Lower lobe of right lung (tissue), 2 donors: ENCODE measurements at regions not wholly inside any gene's neighbourhood (a gene's known extent, or its start where the extent isn't known, plus 50 kb on each side); places are given as distances from the start of the nearest gene placed in this dataset.

ENCODE experiments used
- ATAC-seq, 2 donors: fragments of 200-7000 bp; cut with Tn5 transposase; one replicate each; pipeline ENCODE4 v1.9.1; 2020 to 2022; ENCODE audit warnings: mild to moderate bottlenecking in 2 of 2, moderate library complexity in 2 of 2
- DNase-seq: peaks from one replicate; pipeline ENCODE4 v3.0.0-alpha.2; 2020
- H3K27ac ChIP-seq: fragments of 200-600 bp; one replicate; pipeline ENCODE4 v1.8.0; 2022
- H3K27me3 ChIP-seq: fragments of 200-600 bp; one replicate; pipeline ENCODE4 v1.8.0; 2022; ENCODE audit warnings: low read depth
- H3K36me3 ChIP-seq: fragments of 200-600 bp; one replicate; pipeline ENCODE4 v1.8.0; 2022; ENCODE audit warnings: mild to moderate bottlenecking
- H3K4me1 ChIP-seq: fragments of 200-600 bp; one replicate; pipeline ENCODE4 v1.8.0; 2022
- H3K4me3 ChIP-seq: fragments of 200-600 bp; one replicate; pipeline ENCODE4 v1.8.0; 2022; ENCODE audit warnings: mild to moderate bottlenecking
- H3K9me3 ChIP-seq: fragments of 200-600 bp; one replicate; pipeline ENCODE4 v1.8.0; 2022
- intact Hi-C: fragments of 100-400 bp; cut with DNase I; formaldehyde crosslinking; loops from one replicate; pipeline ENCODE4 v1.11.0; 2022
- TF ChIP-seq, protein P1 (sequence below): fragments of 200-600 bp; IDR thresholded peaks from one replicate; pipeline ENCODE4 v1.8.0; 2022; ENCODE audit warnings: antibody characterized with exemption, mild to moderate bottlenecking
- donor health status: DM: no; HTN: yes; CAD: no; lungs with severe emphysema.

DNA sequence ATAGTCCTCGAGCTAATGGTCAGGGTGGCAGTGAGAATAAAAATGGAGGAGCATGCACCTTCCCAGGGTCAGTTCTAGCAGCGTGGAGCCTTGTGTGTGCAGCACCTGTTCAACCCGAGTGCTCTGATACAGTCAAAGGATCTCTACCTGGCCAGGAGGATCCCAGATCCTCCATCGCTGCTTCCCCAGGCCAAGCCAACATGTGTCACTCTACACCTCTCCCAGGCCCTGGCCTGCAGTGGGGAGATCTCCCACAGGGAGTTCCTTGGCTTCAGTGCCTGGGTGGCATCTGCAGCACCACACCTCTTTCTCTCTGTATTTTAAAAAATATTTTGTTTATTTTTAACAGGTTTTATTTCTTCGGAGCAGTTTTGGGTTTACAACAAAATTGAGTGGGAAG lies 414.8 kb upstream of the C2CD4B start:
- Histone ChIP-seq H3K27me3 (no peaks in the 10 kb centered on the region), H3K36me3 (no peaks in the 10 kb centered on the region), H3K4me3 (no peak overlapping the region), H3K9me3 (no peaks in the 10 kb centered on the region), H3K4me1 (no peaks in the 10 kb centered on the region), H3K27ac (no peak overlapping the region)
- TF ChIP-seq, protein P1, sequence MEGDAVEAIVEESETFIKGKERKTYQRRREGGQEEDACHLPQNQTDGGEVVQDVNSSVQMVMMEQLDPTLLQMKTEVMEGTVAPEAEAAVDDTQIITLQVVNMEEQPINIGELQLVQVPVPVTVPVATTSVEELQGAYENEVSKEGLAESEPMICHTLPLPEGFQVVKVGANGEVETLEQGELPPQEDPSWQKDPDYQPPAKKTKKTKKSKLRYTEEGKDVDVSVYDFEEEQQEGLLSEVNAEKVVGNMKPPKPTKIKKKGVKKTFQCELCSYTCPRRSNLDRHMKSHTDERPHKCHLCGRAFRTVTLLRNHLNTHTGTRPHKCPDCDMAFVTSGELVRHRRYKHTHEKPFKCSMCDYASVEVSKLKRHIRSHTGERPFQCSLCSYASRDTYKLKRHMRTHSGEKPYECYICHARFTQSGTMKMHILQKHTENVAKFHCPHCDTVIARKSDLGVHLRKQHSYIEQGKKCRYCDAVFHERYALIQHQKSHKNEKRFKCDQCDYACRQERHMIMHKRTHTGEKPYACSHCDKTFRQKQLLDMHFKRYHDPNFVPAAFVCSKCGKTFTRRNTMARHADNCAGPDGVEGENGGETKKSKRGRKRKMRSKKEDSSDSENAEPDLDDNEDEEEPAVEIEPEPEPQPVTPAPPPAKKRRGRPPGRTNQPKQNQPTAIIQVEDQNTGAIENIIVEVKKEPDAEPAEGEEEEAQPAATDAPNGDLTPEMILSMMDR: no peak
- ATAC-seq (no peak), DNase-seq (no peak)
- intact Hi-C loops: no loop called here

DNA sequence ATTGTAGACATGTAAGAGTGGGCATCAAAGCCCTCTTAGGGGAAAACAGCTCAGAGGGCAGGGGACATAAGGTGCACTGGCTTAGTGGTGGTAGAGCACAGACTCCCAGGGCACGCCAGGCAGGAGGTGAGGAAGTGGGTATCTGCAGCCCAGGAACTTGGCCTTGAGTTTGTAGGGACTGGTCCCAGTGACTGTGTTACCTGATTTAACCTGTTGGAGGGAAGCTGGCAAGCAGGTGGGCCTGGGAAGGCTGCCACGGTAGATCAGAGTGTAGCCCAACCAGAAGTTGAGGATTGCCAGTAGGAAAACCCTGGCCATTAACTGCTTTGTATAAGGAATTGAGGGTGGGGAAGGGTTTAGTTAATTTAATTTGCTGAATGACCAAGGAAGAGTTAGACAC lies 417.5 kb upstream of the C2CD4B start:
- Histone ChIP-seq H3K27ac (no peak overlapping the region), H3K36me3 (no peaks in the 10 kb centered on the region), H3K4me1 (no peaks in the 10 kb centered on the region), H3K27me3 (no peaks in the 10 kb centered on the region), H3K9me3 (no peaks in the 10 kb centered on the region), H3K4me3 (no peak overlapping the region)
- DNase-seq (no peak), ATAC-seq (no peak)
- TF ChIP-seq, protein P1: no peak
- intact Hi-C loops: no loop called here

DNA sequence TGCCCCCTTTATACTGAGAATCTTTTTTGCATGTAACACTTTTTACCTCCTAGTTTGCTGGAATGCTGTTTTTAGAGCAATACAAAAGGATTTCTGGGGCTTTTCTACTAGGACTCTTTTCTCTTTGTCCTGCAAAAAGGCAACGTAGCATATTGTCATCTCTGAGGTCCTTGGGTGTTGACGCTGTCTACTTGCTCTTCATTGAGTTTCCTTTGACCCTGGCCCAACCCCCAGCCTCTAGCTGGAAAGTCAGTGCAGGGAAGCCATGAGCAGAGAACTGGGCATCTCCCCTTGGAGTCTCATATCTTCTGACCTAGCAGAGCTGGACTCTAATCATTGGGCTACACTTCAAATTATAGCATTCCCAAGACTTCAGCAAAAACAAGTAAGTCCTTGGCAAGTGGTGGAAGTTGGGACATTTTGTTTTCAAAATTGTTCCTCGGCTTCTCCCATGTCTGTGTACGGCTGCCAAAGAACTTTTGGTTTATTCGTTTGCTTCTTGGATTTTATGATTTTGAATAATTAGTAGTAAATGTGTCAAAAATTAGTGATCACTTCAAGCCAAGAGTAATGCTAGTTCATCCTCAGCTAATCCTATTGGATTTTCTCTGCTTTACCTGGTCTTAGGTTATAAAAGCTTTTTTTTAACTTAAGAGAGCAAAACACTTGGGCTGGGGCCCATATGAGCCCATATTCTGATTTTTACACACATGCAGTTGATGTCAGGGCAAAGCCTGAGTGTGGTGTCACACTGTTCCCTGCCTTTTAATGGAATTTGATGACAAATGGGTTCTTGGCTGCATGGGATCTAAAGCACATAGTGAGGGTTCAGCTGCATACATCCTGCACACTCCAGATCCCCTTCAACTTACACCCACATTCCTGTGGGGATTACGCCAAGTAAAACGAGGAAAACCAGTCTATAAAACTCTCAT lies 419.5 kb upstream of the C2CD4B start:
- TF ChIP-seq, protein P1: no peak
- DNase-seq (no peak), ATAC-seq (no peak)
- intact Hi-C loops: no loop called here
- no peaks in the 10 kb centered on the region for H3K27me3 ChIP-seq
- H3K4me1 ChIP-seq: no peaks in the 10 kb centered on the region
- H3K36me3 ChIP-seq: no peaks in the 10 kb centered on the region
- no peaks in the 10 kb centered on the region for H3K9me3 ChIP-seq
- no peak overlapping the region for H3K27ac ChIP-seq
- no peak overlapping the region for H3K4me3 ChIP-seq

DNA sequence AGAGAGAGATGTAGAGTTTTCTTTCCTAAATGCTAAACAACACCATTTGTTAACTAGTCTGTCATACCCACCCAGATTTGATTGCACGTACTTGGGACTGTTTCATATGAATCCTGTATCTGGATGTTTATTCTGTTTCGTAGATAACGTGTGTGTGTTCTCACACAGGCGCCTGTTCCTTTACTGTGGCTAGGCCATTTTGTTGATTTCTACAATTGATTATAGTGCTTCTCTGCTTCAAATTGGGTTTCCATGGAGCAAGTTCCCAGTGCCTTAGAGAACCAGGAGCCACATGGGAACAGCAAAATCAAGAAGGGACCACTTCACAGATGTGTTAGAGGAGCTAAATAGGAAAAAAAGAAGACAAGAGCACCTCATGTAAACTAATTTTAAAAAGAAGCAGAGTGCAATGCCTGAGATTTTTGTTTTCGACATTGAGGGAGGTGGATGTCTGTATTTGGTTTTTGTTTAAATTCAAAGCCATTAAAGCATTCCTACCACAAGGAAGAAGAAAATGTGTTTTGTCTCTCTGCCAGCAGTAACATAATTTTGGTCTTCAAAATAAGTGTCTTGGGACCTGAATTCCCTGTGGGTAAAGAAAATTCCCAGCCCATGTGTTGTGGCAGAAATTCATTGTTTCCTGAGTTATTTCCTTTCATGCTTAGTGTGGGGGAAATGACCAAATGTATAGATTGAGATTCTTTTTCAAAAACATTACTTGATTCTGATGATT lies 424.0 kb upstream of the C2CD4B start:
- Histone ChIP-seq H3K4me3 (no peak overlapping the region), H3K27ac (no peak overlapping the region), H3K36me3 (no peaks in the 10 kb centered on the region), H3K4me1 (no peaks in the 10 kb centered on the region), H3K27me3 (no peaks in the 10 kb centered on the region), H3K9me3 (no peaks in the 10 kb centered on the region)
- DNase-seq (no peak), ATAC-seq (no peak)
- TF ChIP-seq, protein P1: no peak
- intact Hi-C loops: no loop called here

DNA sequence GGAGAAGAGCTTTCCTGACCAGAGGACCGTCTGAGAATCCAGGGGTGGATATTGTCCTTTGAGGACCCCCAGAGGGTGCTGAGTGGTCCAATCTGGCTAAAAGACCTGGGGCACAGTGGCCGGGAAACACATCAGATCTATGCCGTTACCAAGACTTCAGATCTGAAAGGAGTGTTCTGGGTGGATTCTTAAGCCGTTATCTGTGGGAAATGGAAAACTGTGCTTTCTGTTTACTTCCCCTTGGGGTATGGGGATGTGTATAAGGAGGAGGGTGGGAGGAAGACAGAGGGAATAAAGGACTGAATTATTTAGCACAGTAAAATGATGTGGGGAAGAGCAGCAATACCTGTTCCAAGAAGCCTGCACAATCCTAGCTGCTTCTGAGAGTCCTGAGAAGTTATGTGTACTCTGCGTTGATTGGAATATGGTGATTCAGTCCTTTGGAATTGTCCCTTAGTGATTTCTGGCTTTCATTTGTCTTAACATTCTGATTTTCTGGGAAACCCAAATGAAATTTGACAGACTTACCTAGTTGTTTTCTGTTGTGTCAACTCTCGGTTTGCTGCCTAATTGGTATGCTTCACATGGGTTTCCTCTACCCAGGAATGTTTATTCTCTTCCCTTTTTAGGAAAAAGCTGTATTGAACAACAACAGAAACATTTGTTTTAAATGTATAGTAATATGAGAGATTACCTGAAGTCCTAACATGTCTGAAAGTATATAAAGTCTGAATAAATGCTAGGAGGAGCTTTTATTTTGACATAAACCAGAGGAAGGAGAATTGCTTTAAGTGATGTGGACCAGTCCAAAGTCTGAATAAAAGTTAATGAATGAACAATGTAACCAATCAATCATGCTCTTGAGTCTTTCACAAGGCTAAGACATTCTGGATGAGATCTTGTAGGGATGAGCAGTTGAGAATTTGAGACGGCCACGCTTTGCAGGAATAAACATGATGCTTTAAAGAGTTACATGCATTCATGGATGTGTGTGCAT lies 427.1 kb upstream of the C2CD4B start:
- no peaks in the 10 kb centered on the region for H3K4me1 ChIP-seq
- DNase-seq (no peak), ATAC-seq (no peak)
- no peaks in the 10 kb centered on the region for H3K36me3 ChIP-seq
- H3K27ac ChIP-seq: no peak overlapping the region
- H3K27me3 ChIP-seq: no peaks in the 10 kb centered on the region
- H3K4me3 ChIP-seq: no peak overlapping the region
- TF ChIP-seq, protein P1: no peak
- H3K9me3 ChIP-seq: no peaks in the 10 kb centered on the region
- intact Hi-C loops: no loop called here
